ENCODE measurements at regions not wholly inside any gene's neighbourhood (a gene's known extent, or its start where the extent isn't known, plus 50 kb on each side); places are given as distances from the start of the nearest gene placed in this dataset.
"Not testable (repeated sequence)": the region's sequence is repeated elsewhere in the genome, so short reads cannot be mapped to it uniquely, and the experiment has no call there.

- TF ChIP-seq CTCF (IDR thresholded peaks at IDR 0.05; ENCODE audit: low read depth, low read length): no peak
- H3K9me3 ChIP-seq: no peaks in the 10 kb centered on the region
- no peak overlapping the region for H3K4me3 ChIP-seq (ENCODE audit: low read depth, low read length)
- H3K4me1 ChIP-seq: no peaks in the 10 kb centered on the region
- H3K27me3 ChIP-seq: no peaks in the 10 kb centered on the region
- DNase-seq: no peak
- no peaks in the 10 kb centered on the region for H3K36me3 ChIP-seq
Observed at GRCh38 chrX:115909017-115909416, 261.5 kb upstream of the AGTR2 start.

GRCh38 chrX:115911967-115912366 is 258.6 kb upstream of the AGTR2 start:
- H3K36me3 ChIP-seq: no peaks in the 10 kb centered on the region
- no peaks in the 10 kb centered on the region for H3K4me1 ChIP-seq
- DNase-seq: no peak
- H3K27me3 ChIP-seq: no peaks in the 10 kb centered on the region
- no peaks in the 10 kb centered on the region for H3K9me3 ChIP-seq
- no peak overlapping the region for H3K4me3 ChIP-seq (ENCODE audit: low read depth, low read length)
- no peak for TF ChIP-seq CTCF (IDR thresholded peaks at IDR 0.05; ENCODE audit: low read depth, low read length)

GRCh38 chrX:115912372-115912897 is 258.1 kb upstream of the AGTR2 start:
- no peak overlapping the region for H3K4me3 ChIP-seq (ENCODE audit: low read depth, low read length)
- H3K4me1 ChIP-seq: no peaks in the 10 kb centered on the region
- no peaks in the 10 kb centered on the region for H3K9me3 ChIP-seq
- peak; percentile 40 for TF ChIP-seq CTCF (IDR thresholded peaks at IDR 0.05; ENCODE audit: low read depth, low read length)
- H3K27me3 ChIP-seq: no peaks in the 10 kb centered on the region
- no peak for DNase-seq
- H3K36me3 ChIP-seq: no peaks in the 10 kb centered on the region

GRCh38 chrX:115913575-115913974 is 257.0 kb upstream of the AGTR2 start:
- Histone ChIP-seq H3K4me3 (ENCODE audit: low read depth, low read length) (no peak overlapping the region), H3K36me3 (no peaks in the 10 kb centered on the region), H3K9me3 (no peaks in the 10 kb centered on the region), H3K27me3 (no peaks in the 10 kb centered on the region), H3K4me1 (no peaks in the 10 kb centered on the region)
- TF ChIP-seq CTCF (IDR thresholded peaks at IDR 0.05; ENCODE audit: low read depth, low read length): no peak
- no peak for DNase-seq

GRCh38 chrX:115915625-115916024 is 254.9 kb upstream of the AGTR2 start:
- not testable (repeated sequence) for H3K36me3 ChIP-seq; H3K9me3 ChIP-seq; H3K4me1 ChIP-seq; H3K4me3 ChIP-seq (ENCODE audit: low read depth, low read length); DNase-seq; H3K27me3 ChIP-seq

GRCh38 chrX:115929480-115929879 is 241.1 kb upstream of the AGTR2 start:
- no peak for DNase-seq
- no peaks in the 10 kb centered on the region for H3K4me1 ChIP-seq
- H3K9me3 ChIP-seq: no peaks in the 10 kb centered on the region

More at GRCh38 chrX:115929480-115929879, 241.1 kb upstream of the AGTR2 start:
- TF ChIP-seq CTCF (IDR thresholded peaks at IDR 0.05; ENCODE audit: low read depth, low read length): no peak
- Histone ChIP-seq H3K27me3 (no peaks in the 10 kb centered on the region), H3K4me3 (ENCODE audit: low read depth, low read length) (no peak overlapping the region), H3K36me3 (no peaks in the 10 kb centered on the region)
